GM18907 (cell line): ENCODE measurements at regions not wholly inside any gene's neighbourhood (a gene's known extent, or its start where the extent isn't known, plus 50 kb on each side); places are given as distances from the start of the nearest gene placed in this dataset.

ENCODE experiments used
- ATAC-seq: cut with Tn5 transposase; IDR thresholded peaks from one replicate; pipeline ENCODE4 v1.9.1; 2021; ENCODE audit warnings: mild to moderate bottlenecking, moderate library complexity; ENCODE audit not compliant: unreplicated experiment

GRCh38 chr11:8740129-8740528, 57.5 kb downstream of the RPL27A start:
- ATAC-seq = no peak

GRCh38 chr11:8744423-8744822, 61.8 kb downstream of the RPL27A start:
- ATAC-seq = no peak

DNA sequence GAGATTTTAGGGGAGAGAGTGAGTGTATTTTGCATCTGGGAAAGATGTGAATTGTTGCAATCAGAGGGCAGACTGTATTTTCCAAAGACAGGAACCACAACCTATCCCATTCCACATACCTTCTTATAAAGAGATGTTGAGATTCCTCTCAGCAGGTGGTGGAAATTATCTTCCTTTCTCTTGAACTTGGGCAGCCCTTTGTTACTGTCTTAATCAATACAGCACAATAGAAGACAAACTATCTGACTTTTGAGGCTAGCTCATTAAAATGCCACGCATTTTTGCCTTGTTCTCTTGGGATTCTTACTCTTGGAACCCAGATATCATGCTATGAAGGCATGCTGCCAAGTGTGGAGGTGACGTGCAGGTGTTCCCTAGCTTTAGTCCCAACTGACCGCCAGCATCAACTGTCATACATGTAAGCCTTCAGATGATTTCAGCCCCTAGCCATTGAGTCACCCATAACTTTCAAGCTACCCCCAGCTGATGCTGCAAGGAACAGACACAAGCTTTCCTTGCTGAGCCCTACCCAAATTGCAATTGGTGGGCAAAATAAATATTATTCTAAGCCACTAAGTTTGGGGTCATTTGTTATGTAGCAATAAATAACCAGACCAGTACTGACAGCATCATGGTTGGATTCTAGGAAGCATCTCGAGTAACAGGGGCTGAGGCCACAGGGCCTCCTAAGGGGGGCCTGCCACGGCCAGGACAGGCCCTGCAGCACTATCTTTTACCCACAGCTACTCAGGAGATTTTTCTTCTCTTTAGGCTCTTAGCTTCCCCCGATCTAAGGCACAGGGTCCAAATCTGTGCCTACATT, 63.0 kb downstream of the RPL27A start:
- no peak for ATAC-seq

- ATAC-seq = no peak
Measured at GRCh38 chr11:8746331-8746974, 63.9 kb downstream of the RPL27A start.

- no peak for ATAC-seq
Measured at GRCh38 chr11:8747173-8747572, 64.6 kb downstream of the RPL27A start.

DNA sequence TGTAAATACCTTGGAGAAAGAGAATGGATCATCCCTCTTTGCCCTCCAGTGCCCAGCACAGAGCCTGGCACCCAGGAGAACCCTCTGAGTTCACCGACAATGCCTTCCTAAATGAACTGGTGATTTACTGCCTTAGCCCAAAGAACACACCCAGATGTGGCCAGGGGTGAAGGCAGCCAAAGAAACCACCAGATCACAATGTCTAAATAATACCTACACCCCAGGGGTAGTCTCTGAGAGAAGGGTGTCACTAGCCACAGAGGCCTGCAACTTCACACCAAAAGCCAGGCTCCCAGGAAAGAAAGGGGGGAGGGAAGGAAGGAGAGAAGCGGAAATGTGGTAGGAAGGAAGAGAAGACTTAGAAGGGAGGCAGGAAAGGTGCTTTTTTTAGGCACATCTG, 65.7 kb downstream of the RPL27A start:
- ATAC-seq = no peak

DNA sequence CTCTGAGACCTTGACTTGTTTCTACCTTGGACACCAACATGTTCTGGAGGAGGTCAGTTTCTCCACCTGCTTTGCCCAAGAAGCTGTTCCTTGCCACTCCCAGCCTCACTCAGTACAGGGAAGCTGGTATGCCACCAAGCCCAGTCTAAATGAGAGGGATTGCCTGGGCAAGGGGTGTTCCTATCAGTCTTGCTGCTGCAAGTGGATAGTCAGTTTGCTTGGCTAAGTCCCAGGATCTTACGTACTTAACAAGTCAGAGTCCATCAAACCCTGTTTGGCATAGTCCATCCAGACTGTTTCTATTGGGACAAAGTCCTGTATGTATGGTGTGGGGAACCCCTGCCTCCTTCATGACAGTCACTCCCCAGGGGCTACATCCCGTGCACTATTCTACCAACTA, 66.6 kb downstream of the RPL27A start:
- ATAC-seq = no peak

GRCh38 chr11:8754241-8754640, 71.6 kb downstream of the RPL27A start:
- no peak for ATAC-seq

GRCh38 chr11:8756201-8756600, 73.6 kb downstream of the RPL27A start:
- ATAC-seq = no peak

DNA sequence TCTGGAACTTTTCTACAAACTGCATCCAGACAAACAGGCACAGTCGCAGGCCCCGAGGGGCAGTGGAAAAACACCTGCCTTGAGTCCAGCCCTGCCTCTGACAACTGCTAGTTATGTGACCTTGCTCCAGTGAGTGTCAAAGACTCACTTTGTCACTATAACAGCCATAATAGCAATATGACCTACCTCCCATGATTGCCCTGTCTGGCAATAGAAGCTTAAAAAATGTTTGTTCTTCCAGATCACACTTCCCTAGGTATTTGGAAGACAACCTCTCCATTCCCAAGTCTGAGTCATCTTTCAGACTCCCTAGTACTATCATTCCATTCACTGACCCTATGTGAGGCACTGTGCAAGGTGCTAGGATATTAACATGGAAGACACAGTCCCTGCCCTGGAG, 74.5 kb downstream of the RPL27A start:
- ATAC-seq = no peak

- no peak for ATAC-seq
Measured at GRCh38 chr11:8757533-8757932, 74.9 kb downstream of the RPL27A start.

DNA sequence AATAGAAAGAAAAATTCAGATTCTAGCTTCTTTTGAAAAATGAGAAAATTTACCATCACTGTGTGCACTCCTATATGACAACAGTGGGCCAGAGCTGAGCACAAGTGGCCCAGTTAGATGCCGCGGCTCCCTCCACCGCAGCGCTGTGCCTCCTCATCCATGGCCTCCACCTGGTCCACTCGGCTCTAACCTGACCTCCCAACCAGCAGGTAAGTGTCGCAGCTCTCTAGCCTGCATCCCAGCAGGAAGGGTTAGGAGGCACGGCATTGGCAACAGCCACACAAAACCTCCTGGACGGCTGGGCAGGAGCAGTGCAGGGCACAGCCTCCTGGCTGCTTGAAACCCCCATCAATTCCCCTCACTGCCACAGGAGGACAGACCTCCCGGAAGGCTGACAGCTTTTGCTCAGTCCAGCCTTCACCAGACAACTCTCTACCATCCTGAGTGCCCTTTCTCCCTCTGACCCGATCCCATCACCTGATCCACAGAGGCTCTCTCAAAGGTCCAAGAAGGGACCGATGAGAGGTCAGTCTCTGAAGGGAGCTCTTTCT, 76.1 kb downstream of the RPL27A start:
- ATAC-seq = no peak

DNA sequence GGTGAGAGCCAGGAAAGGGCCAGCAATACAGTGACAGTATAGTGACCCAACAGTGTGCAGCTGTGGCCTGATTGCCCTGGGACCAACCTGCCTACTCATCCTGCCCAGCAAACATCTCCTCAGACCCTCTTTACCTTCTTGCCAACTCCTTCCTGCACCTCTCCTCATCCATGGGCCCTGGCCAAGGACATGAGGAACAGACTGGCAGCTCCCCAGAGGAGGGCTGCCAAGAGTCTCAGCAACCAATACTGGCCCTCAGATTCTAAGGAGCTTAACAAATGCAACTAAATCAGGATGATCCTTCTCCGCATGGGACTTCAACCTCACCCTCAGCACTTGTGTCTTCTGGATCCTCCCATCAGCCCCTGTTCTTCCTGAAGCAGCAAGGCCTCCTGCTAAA, 77.0 kb downstream of the RPL27A start:
- ATAC-seq = no peak

DNA sequence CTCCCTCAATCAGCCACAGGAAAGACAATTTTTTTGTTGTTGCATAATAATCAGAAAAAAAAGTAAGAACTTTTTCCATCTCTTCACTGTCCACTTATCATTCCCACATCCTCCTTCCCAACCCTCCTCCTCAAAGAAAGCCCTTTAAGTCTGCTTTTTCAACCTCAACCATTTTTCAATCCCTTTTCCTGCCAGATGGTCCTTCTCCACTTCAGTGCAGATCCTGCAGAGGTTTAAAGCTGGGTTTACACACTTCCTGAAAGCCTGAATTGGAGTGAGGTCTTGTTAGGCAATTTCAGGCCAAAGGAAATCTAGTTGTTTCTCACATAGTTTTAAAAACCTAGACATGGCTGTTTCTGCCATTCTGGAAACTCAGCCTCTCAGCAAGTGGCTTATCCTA, 78.3 kb downstream of the RPL27A start:
- no peak for ATAC-seq

- no peak for ATAC-seq
Measured at GRCh38 chr11:8763070-8763685, 80.6 kb downstream of the RPL27A start.

DNA sequence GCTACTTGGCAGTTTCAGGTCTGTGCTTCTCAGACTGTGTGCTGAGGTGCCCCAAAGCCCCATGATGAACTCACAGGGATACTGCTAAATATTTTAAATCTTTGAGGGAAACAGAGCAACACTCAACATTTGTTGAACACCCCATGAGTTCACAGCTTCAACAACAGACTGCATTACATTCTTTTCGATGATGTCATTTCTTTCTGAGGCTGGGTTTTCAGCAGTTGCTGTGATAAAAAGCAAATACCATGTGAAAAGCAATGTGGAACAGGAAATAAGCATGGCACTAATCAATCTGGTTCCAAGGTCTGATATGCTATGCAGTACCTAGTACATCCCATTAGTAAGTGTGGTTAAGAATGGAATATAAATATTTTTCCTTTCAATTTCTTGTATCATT, 82.7 kb downstream of the RPL27A start:
- no peak for ATAC-seq

GRCh38 chr11:8766043-8766987, 83.7 kb downstream of the RPL27A start:
- no peak for ATAC-seq

GRCh38 chr11:8766988-8767374, 84.4 kb downstream of the RPL27A start:
- ATAC-seq = no peak

GRCh38 chr11:8767466-8768142, 85.0 kb downstream of the RPL27A start:
- no peak for ATAC-seq

- no peak for ATAC-seq
Measured at GRCh38 chr11:8768625-8769333, 86.2 kb downstream of the RPL27A start.
